Skin of body (tissue), 1 donor: ENCODE measurements at regions not wholly inside any gene's neighbourhood (a gene's known extent, or its start where the extent isn't known, plus 50 kb on each side); places are given as distances from the start of the nearest gene placed in this dataset.

Experiments
- DNase-seq: peaks from one replicate; lab custom pipeline; 2025; lab: John Stamatoyannopoulos, UW

GRCh38 chr10:111972109-111972508, 211.5 kb downstream of the GPAM start:
- DNase-seq, result no peak

DNA sequence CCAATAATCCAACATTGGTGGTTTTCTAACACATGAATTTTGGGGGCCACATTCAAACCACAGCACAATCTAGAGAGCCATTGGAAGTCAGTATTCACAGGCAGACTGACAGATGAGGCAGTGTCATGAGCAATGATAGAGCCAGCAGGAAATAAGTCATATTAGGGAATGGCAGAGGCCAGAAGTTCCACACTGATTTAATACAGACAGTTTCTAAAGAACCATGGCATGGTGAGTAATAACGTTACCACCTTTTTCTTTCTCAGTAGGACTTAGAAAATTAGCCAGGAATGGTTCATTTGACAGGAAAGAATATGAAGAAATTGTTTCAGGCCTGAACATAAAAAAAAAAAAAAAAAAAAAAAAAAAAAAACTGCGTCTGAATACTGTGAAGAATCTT, 210.3 kb downstream of the GPAM start:
- no peak for DNase-seq

- no peak for DNase-seq
These were observed 209.7 kb downstream of the GPAM start for GRCh38 chr10:111973826-111974225.

DNA sequence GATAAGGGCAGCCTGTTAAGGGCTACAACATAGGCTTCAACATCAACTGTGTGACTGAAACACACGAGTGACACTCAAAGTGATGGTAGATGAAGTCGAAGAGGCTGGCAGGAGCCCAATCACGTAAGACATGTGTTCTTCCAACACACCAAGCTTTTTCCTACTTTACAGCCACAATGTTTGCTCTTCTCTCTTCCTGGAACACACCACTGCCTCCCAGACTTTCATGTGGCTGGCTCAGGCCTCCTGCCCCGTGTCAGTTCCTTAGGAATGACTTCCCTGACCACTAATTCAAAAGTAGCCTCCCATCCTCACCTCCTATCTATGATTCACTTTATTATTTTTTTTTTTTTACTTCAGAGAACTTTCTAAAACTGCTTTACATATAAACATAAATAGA, 209.2 kb downstream of the GPAM start:
- DNase-seq, result no peak

DNA sequence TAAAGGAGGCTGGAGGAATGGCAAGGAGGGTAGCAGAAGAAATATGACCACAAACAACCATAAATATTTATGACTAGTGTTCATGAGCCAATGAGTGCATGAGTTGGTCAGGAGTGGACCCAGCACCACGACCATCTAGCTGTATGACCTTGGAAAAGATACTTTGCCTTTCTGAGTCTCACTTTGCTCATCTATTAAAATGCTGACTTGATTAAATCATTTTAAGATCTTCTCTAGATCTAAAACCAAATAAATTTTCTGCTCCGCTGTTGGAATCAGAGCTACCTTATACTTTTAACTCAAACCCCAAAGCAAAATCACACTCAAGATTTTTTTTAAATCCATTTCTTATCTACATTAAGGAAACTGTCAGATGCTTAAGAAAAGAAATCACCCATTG, 207.0 kb downstream of the GPAM start:
- no peak for DNase-seq

GRCh38 chr10:111984057-111984456, 199.5 kb downstream of the GPAM start:
- no peak for DNase-seq

GRCh38 chr10:111986079-111986478, 197.5 kb downstream of the GPAM start:
- no peak for DNase-seq

DNA sequence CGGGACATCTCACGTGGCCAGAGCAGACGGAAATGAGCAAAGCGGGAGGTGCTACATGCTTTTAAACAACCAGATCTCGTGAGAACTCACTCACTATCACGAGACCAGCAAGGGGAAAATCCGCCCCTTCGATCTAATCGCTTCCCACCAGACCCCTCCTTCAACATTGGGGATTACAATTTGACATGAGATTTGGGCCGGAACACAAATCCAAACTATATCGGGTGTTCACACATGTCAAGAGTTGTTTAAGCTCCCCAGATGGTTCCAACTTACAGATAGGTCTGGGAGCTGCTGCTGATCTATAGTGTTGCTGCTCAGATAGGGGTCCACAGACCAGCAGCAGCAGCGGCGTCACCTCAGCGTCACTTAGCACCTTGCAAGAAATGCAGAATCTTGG, 194.9 kb downstream of the GPAM start:
- no peak for DNase-seq

- DNase-seq, result no peak
These were observed 194.2 kb downstream of the GPAM start for GRCh38 chr10:111989136-111989911.

DNA sequence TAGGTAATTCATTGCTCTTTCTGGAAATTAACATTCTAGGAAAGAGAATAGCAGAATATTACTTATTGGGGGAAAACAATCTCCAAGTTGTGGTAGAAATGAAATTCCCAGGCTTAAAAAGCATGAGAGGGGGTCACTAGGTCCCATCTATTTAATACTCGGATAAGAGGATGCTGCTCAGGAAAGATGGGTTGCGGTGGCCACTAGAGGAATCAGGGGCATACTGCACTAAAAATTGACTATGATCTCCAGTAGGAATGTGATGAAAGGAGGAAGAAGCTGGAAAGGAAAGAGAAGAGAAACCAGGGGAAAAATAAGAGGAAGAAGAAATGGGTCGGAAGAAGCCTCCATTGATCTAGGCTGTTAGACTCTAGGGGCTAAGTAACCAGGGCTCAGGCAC, 192.8 kb downstream of the GPAM start:
- DNase-seq, result no peak

DNA sequence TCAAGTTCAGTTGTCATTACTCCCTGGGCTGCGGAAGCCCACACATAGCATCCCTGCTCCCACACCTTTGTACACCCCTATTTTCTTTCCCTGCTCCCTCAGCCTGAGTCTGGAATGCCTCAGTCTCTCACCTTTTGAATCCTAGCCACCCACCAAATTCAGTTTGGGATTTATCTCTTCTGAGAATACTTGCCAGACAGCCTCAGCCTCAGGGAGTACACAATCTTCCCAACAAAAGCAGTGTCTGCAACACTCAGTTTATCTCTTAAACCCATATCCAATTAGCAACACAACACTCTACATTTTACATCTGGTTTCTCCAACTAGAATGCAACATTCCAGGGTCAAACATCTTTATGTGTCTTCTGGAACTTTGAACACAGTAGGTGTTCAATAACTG, 190.2 kb downstream of the GPAM start:
- no peak for DNase-seq

DNA sequence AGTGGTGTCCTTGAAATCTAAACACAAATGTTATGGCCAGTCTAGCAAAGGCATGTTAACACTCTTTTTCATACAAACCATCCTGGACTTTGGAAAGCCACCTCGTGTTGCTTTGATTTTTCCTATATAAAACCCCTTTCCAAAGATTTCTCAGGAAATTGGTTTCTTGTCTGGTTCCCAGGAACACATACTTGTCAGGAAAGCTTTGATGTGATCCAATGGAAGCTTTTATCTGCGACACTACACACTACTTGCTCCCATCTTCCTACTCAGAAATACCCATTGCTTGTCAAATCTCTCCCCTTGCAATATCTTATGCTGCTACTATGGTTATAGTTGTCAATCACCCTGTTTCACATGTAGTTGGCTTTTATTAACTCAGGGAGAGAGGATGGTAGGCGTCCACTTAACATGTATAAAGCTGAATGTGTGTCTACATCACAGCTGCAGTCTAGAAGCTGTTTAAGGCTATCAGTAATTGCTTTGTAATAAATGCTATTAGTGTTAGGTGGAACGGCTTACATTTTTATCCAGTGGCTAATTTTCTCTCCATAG, 189.6 kb downstream of the GPAM start:
- no peak for DNase-seq

DNA sequence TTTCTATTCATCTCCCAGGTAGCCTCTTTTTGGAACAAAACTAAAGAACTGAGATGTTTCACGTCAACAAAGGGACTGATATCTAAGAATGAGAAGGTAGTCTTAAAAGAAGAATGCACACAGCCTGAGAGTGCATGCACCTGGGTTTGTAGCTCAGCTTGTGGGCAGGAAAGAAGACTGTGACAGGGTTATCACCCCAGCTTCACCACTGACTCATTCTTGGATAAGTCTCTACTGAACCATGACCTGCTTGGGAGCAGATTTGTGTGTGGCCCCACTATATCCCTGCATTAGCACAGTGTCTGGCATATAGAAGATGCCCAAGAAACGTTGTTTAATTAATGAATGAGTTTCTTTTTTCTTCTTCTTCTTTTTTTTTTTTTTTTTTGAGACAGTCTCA, 187.5 kb downstream of the GPAM start:
- no peak for DNase-seq

DNA sequence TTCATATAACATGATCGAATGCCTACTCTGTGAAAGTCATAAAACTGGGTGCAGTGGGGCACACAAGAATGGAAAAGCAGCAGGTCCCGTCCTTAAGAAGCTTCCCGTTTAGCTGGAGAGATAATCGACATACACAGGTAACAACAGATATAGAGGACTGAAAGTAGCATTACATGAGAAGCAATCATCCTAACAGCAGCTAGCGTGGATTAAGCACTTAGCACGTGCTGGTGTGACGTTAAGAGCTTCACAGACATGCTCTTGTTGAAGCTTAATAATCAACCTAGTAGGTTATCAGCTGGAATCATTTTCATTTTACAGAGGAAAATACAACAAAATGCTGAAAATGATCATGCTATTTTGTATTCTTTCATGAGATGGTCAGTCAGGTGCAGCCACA, 184.8 kb downstream of the GPAM start:
- no peak for DNase-seq

DNA sequence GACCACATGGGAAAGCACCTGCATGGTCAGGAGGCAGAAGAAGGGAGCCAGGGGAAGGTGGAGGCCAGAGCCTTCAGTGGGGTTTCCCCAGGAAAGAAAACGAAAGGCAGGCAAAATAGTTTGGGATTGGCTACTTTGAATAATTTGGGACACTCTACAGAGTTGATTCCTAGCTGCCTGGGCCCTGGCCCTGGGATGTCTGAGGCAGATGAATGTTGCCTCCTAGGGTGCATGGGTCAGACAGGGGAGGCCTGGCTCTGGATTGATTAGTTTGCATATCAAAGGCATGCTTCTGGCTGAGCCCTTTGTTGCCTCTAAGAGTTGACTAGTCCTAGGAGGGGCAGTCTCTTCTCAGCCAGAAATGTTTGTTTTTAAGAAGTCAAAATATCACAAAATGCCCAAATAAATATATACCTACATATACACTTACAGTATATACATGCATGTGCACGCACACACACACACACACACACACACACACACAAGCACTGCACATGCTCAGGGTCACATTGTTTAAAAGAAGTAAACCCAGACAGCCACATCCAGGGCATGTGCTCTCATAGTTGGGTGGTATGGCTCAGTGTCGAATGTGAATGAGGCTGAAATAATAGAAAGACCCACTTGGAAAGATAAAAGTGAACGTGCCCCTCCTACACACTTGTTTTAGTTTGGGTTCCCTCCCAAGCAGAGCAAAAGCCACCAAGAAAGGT, 184.2 kb downstream of the GPAM start:
- no peak for DNase-seq

DNA sequence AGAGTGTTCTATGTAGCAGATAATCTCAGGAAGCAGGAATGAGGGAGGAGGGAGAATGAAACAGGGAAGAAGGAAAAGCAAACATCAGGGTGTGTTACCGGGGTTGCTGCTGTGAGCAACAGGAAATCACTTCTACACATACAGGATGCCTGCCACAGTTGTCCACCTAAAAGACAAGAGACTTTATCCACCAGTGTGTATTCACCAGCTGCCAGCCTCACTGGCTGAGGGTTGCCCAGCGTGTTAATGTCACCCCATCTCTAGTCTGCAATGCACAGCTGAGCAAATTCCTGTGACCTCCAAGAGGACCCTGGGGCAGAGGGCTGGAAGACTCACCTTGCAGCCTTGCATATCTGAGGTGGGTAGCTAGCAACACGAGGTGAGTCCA, 183.7 kb downstream of the GPAM start:
- no peak for DNase-seq

DNA sequence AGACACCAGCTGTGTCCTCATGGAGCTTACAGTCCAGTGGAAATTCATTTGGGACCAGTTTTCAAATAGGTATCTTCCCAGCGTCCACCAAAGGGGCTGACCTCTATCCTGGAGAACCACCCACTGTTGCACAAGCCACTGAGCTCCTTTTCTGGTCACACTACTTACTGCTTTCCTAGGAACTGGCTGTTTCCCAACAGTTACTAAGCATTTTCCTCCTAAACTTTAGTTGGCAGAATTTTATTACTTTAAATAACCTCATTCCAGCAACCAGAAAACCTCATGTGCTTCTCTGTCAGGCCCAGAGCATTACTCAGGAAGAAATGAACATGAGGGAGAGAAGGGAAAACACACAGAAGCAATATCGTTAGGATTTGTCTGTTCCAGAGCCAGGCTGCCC, 183.1 kb downstream of the GPAM start:
- no peak for DNase-seq

GRCh38 chr10:112002206-112002605, 181.4 kb downstream of the GPAM start:
- DNase-seq, result no peak

GRCh38 chr10:112004075-112004474, 179.5 kb downstream of the GPAM start:
- no peak for DNase-seq

DNA sequence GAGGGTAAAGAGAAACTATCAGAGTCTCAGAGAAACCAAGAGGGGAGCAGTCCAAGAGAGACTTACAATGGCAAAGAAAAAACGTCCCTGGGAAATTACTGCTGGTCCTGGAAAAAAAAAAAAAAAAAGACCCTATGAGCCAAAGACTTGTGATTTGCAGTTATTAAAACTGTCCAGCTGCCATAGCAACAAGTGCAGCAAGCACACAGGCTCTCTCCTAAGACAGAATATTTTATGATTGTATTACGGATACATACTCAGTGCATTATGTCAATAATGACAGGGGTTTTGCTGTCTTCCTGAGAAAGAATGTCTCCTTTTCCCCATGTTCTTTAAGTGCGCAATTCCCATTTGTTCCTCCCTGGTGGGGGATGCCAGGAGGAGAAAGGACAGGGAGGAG, 178.5 kb downstream of the GPAM start:
- no peak for DNase-seq

DNA sequence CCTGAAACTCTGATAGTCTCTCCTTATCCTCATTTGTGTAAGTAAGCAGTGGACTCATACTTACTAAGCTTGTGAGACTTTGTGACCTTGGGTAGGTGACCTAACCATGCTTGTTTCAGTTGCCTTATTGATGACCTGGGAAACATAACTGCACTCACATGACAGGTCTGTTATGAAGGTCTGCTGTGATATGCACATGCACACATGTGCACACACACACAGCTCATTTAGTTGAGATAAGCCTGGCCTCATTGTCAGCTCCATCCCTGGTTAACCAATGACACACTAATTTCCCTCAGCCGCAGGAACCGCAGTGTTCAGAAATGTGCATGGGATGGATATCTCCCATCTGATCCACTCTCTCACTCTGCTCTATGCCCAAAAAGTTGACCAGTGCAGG, 177.2 kb downstream of the GPAM start:
- no peak for DNase-seq

GRCh38 chr10:112006831-112007230, 176.7 kb downstream of the GPAM start:
- DNase-seq, result no peak

GRCh38 chr10:112022196-112022595, 161.4 kb downstream of the GPAM start:
- DNase-seq, result no peak
